Common myeloid progenitor, CD34-positive (primary cell): ENCODE measurements at regions not wholly inside any gene's neighbourhood (a gene's known extent, or its start where the extent isn't known, plus 50 kb on each side); places are given as distances from the start of the nearest gene placed in this dataset.

Experiments
- CTCF ChIA-PET: fragments of 350-600 bp; sonication (Branson Sonifier 250); formaldehyde crosslinking; loops from one replicate; lab custom pipeline; 2021; ENCODE audit warnings: antibody characterized with exemption; lab: Charles Lee
- POLR2A ChIA-PET: fragments of 350-600 bp; sonication (Branson Sonifier 250); formaldehyde crosslinking; loops from one replicate; lab custom pipeline; 2021; ENCODE audit warnings: antibody characterized with exemption; lab: Charles Lee
- DNase-seq, 3 donors: peaks; one replicate each; pipeline versions ENCODE4 v3.0.0 to v3.0.0-alpha.2; 2013
- H3K27ac ChIP-seq, 2 experiments: 1 replicate in 1 of 2; 2 replicates in 1 of 2; pipeline ENCODE4 v1.7.0; 2013; ENCODE audit warnings: inconsistent platforms in 2 of 2, low read length in 2 of 2, mild to moderate bottlenecking in 2 of 2, low read depth in 1 of 2, moderate library complexity in 1 of 2; ENCODE audit not compliant: severe bottlenecking in 2 of 2, insufficient read depth in 1 of 2, poor library complexity in 1 of 2
- H3K27me3 ChIP-seq, 5 experiments: replicated peaks in 2 of 5; 1 replicate in 3 of 5; 2 replicates in 2 of 5; pipeline versions ENCODE4 v1.6.1 to v1.7.0; 2013; ENCODE audit warnings: low read length in 4 of 5, mild to moderate bottlenecking in 2 of 5, moderate library complexity in 2 of 5, inconsistent platforms in 1 of 5; ENCODE audit not compliant: insufficient read depth in 5 of 5, control insufficient read depth in 4 of 5
- H3K36me3 ChIP-seq, 4 experiments: 1 replicate in 2 of 4; 2 replicates in 2 of 4; pipeline versions ENCODE4 v1.6.1 to v1.7.0; 2013; ENCODE audit warnings: low read length in 3 of 4, control low read depth in 1 of 4, mild to moderate bottlenecking in 1 of 4; ENCODE audit not compliant: control insufficient read depth in 4 of 4, insufficient read depth in 4 of 4
- H3K4me1 ChIP-seq, 4 experiments: 1 replicate in 3 of 4; 2 replicates in 1 of 4; pipeline versions ENCODE4 v1.6.1 to v1.7.1; 2013; ENCODE audit warnings: low read length in 3 of 4, mild to moderate bottlenecking in 3 of 4, control low read depth in 1 of 4, inconsistent platforms in 1 of 4, moderate library complexity in 1 of 4; ENCODE audit not compliant: control insufficient read depth in 4 of 4, insufficient read depth in 4 of 4; ENCODE audit errors: control extremely low read depth in 1 of 4
- H3K4me3 ChIP-seq, 7 experiments: 1 replicate in 4 of 7; 2 replicates in 3 of 7; pipeline versions ENCODE4 v1.5.1 to v1.7.0; 2013; ENCODE audit warnings: mild to moderate bottlenecking in 7 of 7, low read length in 6 of 7, moderate library complexity in 6 of 7, inconsistent platforms in 2 of 7, low read depth in 2 of 7, control low read depth in 1 of 7; ENCODE audit not compliant: insufficient read depth in 4 of 7, control insufficient read depth in 1 of 7; ENCODE audit errors: extremely low read depth in 1 of 7
- H3K9me3 ChIP-seq, 5 experiments: 1 replicate in 4 of 5; 2 replicates in 1 of 5; pipeline versions ENCODE4 v1.6.1 to v1.7.1; 2013; ENCODE audit warnings: low read length in 4 of 5, mild to moderate bottlenecking in 2 of 5, inconsistent platforms in 1 of 5, low read depth in 1 of 5, moderate library complexity in 1 of 5; ENCODE audit not compliant: control insufficient read depth in 4 of 5, insufficient read depth in 2 of 5; ENCODE audit errors: control extremely low read depth in 1 of 5
- WGBS: methylation state at CpG from one replicate; pipeline ENCODE4 v1.1.5; 2013; ENCODE audit not compliant: insufficient coverage; 5-methylcytosine and 5-hydroxymethylcytosine counted together

DNA sequence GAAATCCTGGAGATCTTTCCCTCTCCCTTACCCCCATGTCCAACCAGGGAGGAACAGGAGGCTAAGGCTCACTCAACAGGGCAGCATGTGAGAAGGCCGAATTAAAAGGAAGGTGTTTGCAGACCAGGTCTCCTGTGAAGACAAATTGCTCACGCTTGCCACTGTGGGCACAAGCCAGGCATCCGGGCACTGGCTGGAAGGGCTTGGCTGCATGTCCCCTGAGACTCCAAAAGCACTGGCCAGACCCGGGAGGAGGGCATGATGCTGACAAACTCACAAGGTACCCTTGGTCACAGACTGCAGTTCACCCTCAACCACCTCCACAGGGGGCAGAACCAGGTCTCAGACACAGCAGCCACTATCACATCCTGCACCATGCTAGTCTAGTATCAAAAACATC is 113.7 kb upstream of the NSMCE3 start:
- H3K27me3 ChIP-seq, result peaks cover 0 to 5% (median 0%) of the 10 kb centered on the region in 5 experiments
- H3K4me3 ChIP-seq, result no peak overlapping the region
- no peak for DNase-seq
- no peak overlapping the region for H3K27ac ChIP-seq
- 94% methylated on average over 4 of the region's 4 CpGs for whole genome bisulfite sequencing
- H3K4me1 ChIP-seq, result no peaks in the 10 kb centered on the region
- H3K9me3 ChIP-seq, result no peaks in the 10 kb centered on the region
- CTCF ChIA-PET, result no interaction called here
- H3K36me3 ChIP-seq, result no peaks in the 10 kb centered on the region
- POLR2A ChIA-PET, result no interaction called here

DNA sequence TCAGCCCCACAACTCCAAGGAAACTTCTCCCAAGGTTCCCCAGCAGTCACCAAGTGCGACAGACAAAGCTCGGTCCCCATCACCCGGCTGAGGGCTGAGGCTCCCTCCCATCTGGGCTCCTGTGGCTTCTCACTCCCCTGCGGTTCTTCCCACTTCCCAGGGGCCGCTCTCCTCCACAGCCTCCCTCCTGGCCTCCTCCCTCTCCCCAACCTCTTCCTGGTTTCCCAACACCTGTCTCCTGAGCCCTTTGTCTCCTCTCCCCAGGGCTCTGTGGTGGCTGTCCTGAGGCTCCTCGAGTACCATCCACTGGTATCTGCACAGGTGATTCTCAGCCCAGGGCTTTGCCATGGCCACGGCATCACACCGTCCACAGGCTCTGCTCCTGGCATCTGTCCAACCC is 113.2 kb upstream of the NSMCE3 start:
- 58% methylated on average over 8 of the region's 8 CpGs for WGBS
- Histone ChIP-seq H3K27ac (no peak overlapping the region), H3K9me3 (no peaks in the 10 kb centered on the region), H3K36me3 (no peaks in the 10 kb centered on the region), H3K4me1 (no peaks in the 10 kb centered on the region), H3K4me3 (no peak overlapping the region), H3K27me3 (peaks cover 0 to 5% (median 0%) of the 10 kb centered on the region in 5 experiments)
- DNase-seq, result no peak
- POLR2A ChIA-PET, result no interaction called here
- CTCF ChIA-PET, result no interaction called here

DNA sequence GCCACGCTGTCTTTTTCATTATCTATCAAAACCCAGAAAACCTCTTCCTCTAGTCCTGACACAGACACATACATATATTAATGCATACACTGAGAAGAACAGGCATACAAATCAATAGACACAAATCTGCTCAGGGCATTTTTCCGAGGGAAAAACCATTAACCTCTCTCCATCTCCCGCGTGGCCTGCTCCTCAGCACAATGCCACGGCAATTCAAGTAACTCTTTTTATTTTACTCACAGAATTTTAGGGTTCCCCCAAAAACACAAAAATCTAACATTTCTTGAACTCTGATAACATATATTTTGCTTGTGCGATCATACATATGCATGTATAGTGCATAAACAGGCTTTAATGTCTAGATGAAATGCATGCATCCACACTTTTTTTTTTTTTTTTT is 110.8 kb upstream of the NSMCE3 start:
- CTCF ChIA-PET, result no interaction called here
- DNase-seq, result no peak
- POLR2A ChIA-PET, result no interaction called here
- no peak overlapping the region for H3K27ac ChIP-seq
- no peak overlapping the region for H3K4me3 ChIP-seq
- WGBS, result 97% methylated on average over 4 of the region's 6 CpGs
- no peaks in the 10 kb centered on the region for H3K4me1 ChIP-seq
- H3K27me3 ChIP-seq, result peaks cover 0 to 7% (median 0%) of the 10 kb centered on the region in 5 experiments
- H3K9me3 ChIP-seq, result no peaks in the 10 kb centered on the region
- no peaks in the 10 kb centered on the region for H3K36me3 ChIP-seq

DNA sequence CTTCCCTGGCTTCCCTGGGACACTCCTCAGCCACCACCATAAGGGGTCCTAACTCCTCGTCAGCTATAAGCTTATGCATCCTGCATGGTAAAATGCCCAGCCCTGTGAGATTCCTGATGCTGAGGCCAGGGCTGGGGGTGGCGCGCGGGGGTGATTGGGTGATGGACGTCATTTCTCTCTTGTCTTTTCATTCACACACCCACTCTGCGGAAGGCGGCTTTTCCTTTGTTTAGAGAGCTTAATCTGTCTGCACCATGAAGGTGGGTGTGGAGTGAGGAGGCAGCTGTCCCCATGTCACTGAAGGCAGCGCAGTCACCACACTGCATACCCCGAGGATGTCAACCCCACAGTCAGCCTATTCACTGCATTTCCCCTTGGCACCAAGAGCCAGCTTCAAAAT is 110.0 kb upstream of the NSMCE3 start:
- POLR2A ChIA-PET, result no interaction called here
- Histone ChIP-seq H3K9me3 (no peaks in the 10 kb centered on the region), H3K27ac (no peak overlapping the region), H3K36me3 (no peaks in the 10 kb centered on the region), H3K4me3 (no peak overlapping the region), H3K4me1 (no peaks in the 10 kb centered on the region), H3K27me3 (peaks cover 0 to 7% (median 2%) of the 10 kb centered on the region in 5 experiments)
- CTCF ChIA-PET, result no interaction called here
- WGBS, result 100% methylated on average over 4 of the region's 9 CpGs
- no peak for DNase-seq

DNA sequence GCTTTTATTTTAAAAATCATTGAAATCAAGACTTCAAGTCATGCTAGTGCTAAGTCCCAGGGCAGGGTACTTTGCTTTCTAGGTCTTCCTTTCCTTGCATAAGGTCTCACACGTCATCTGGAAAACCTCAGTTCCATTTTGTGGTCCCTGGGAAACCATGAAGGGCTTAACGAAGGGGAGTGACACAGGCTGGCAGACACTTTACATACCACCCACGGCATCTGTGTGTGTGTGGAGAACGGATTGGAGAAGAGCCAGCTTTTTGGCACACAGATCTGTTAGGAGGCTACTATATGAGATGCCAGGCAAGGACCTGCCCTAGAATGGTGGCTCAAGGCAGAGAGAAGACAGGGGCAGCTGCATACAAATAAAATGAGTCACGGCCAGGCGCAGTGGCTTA is 107.5 kb upstream of the NSMCE3 start:
- H3K27me3 ChIP-seq, result peaks cover 0 to 9% (median 2%) of the 10 kb centered on the region in 5 experiments
- WGBS, result 84% methylated on average over 3 of the region's 6 CpGs
- POLR2A ChIA-PET, result no interaction called here
- no peaks in the 10 kb centered on the region for H3K4me1 ChIP-seq
- H3K36me3 ChIP-seq, result no peaks in the 10 kb centered on the region
- H3K27ac ChIP-seq, result no peak overlapping the region
- no peak overlapping the region for H3K4me3 ChIP-seq
- DNase-seq, result no peak
- H3K9me3 ChIP-seq, result no peaks in the 10 kb centered on the region
- CTCF ChIA-PET, result no interaction called here

DNA sequence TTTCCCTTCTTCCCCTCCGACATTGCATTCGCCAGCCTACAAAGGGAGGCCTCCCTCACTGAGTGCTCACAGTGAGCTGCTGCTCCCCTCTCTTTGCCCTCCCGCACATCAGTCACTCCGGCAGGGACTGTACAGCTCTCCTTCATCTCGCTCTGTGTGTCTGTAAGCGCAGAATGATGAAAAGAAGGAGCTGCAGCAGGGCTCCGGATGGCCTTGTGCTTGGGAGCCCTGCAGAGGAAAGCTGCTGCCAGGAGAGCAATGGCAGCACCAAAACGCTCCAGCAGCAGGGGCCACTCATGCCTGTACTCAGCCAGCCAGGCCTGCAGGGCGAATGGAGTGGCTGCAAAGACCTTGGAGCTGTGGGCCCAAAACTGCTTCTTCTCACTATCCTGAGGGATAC is 107.0 kb upstream of the NSMCE3 start:
- Histone ChIP-seq H3K4me3 (no peak overlapping the region), H3K27me3 (peaks cover 0 to 11% (median 2%) of the 10 kb centered on the region in 5 experiments), H3K27ac (no peak overlapping the region), H3K36me3 (no peaks in the 10 kb centered on the region), H3K9me3 (no peaks in the 10 kb centered on the region), H3K4me1 (no peaks in the 10 kb centered on the region)
- 86% methylated on average over 8 of the region's 9 CpGs for WGBS
- DNase-seq, result no peak
- CTCF ChIA-PET, result no interaction called here
- POLR2A ChIA-PET, result no interaction called here

DNA sequence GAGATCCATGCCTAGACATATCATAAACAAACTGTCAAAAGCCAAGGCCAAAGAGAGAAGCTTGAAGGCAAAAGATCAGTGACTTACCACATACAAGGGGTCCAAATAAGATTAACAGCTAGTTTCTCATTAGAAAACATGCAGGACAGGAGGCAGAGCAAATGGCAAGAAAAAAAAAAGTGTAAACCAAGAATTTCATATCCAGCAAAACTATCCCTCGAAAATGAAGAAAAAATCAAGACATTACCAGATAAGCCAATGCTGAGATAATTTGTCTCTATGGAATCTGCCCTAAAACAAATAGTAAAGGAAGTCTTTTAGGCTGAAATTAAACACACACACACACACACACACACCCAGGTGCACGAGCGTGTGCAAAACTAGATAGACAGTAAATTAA is 99.6 kb upstream of the NSMCE3 start:
- 100% methylated on average over 1 of the region's 3 CpGs for WGBS
- no peaks in the 10 kb centered on the region for H3K4me1 ChIP-seq
- H3K9me3 ChIP-seq, result peaks cover 0 to 17% (median 6%) of the 10 kb centered on the region in 5 experiments
- no peak for DNase-seq
- H3K4me3 ChIP-seq, result no peak overlapping the region
- ChIA-PET POLR2A (no interaction called here), CTCF (no interaction called here)
- no peaks in the 10 kb centered on the region for H3K36me3 ChIP-seq
- H3K27me3 ChIP-seq, result peaks cover 0 to 5% (median 0%) of the 10 kb centered on the region in 5 experiments
- no peak overlapping the region for H3K27ac ChIP-seq
